MM.1S (cell line): ENCODE measurements at regions not wholly inside any gene's neighbourhood (a gene's known extent, or its start where the extent isn't known, plus 50 kb on each side); places are given as distances from the start of the nearest gene placed in this dataset.
"Not testable (repeated sequence)": the region's sequence is repeated elsewhere in the genome, so short reads cannot be mapped to it uniquely, and the experiment has no call there.

ENCODE experiments used
- DNase-seq: peaks from one replicate; pipeline ENCODE4 v3.0.0-alpha.2; 2015
- H2AFZ ChIP-seq: fragments of 300-600 bp; sonication (generic); 2 replicates; pipeline ENCODE4 v1.6.0; 2016; ENCODE audit warnings: antibody characterized with exemption, low read length
- H3F3A ChIP-seq: fragments of 300-600 bp; sonication (generic); 2 replicates; pipeline ENCODE4 v1.6.1; 2016; ENCODE audit warnings: mild to moderate bottlenecking, antibody characterized with exemption, low read length, moderate library complexity, mixed read lengths; ENCODE audit not compliant: insufficient read depth
- H3K27ac ChIP-seq: fragments of 300-600 bp; sonication (generic); 2 replicates; pipeline ENCODE4 v1.5.1; 2016; ENCODE audit warnings: mild to moderate bottlenecking, low read length
- H3K27me3 ChIP-seq: fragments of 300-600 bp; sonication (generic); replicated peaks from 2 replicates; pipeline ENCODE4 v1.6.0; 2016; ENCODE audit warnings: low read length; ENCODE audit not compliant: insufficient read depth
- H3K36me3 ChIP-seq: fragments of 300-600 bp; sonication (generic); replicated peaks from 2 replicates; pipeline ENCODE4 v1.6.1; 2016; ENCODE audit warnings: mild to moderate bottlenecking, low read length, mixed read lengths; ENCODE audit not compliant: insufficient read depth
- H3K4me1 ChIP-seq: fragments of 300-600 bp; sonication (generic); 2 replicates; pipeline ENCODE4 v1.6.1; 2016; ENCODE audit warnings: low read length, mixed read lengths
- H3K4me2 ChIP-seq: fragments of 300-600 bp; sonication (generic); 2 replicates; pipeline ENCODE4 v1.6.0; 2016; ENCODE audit warnings: low read depth, low read length
- H3K4me3 ChIP-seq: fragments of 300-600 bp; sonication (generic); 2 replicates; pipeline ENCODE4 v1.5.1; 2016; ENCODE audit warnings: low read length, mixed read lengths
- H3K79me2 ChIP-seq: fragments of 300-600 bp; sonication (generic); 2 replicates; pipeline ENCODE4 v1.6.1; 2016; ENCODE audit warnings: mixed run types, low read length, mixed read lengths
- H3K9ac ChIP-seq: fragments of 300-600 bp; sonication (generic); 2 replicates; pipeline ENCODE4 v1.6.1; 2016; ENCODE audit warnings: low read length, mixed read lengths
- H3K9me2 ChIP-seq: fragments of 300-600 bp; sonication (generic); replicated peaks from 2 replicates; pipeline ENCODE4 v1.6.1; 2016; ENCODE audit warnings: mild to moderate bottlenecking, low read length, mixed read lengths; ENCODE audit not compliant: insufficient read depth
- H3K9me3 ChIP-seq: fragments of 300-600 bp; sonication (generic); replicated peaks from 2 replicates; pipeline ENCODE4 v1.6.1; 2016; ENCODE audit warnings: mild to moderate bottlenecking, low read length, mixed read lengths; ENCODE audit not compliant: insufficient read depth
- H4K20me1 ChIP-seq: fragments of 300-600 bp; sonication (generic); 2 replicates; pipeline ENCODE4 v1.6.1; 2016; ENCODE audit warnings: mild to moderate bottlenecking, low read length, moderate library complexity, mixed read lengths; ENCODE audit not compliant: insufficient read depth
- EZH2 ChIP-seq: fragments of 300-600 bp; sonication (generic); optimal IDR thresholded peaks from 2 replicates; pipeline ENCODE3; 2017; ENCODE audit warnings: low read depth, mild to moderate bottlenecking, antibody characterized with exemption, low read length, mixed read lengths
- EZH2phosphoT487 ChIP-seq: fragments of 300-600 bp; sonication (generic); IDR thresholded peaks from 2 replicates; pipeline ENCODE4 v1.6.1; 2018; ENCODE audit warnings: antibody characterized with exemption, low read length
- TF ChIP-seq, protein P1 (sequence below): fragments of 300-600 bp; sonication (generic); IDR thresholded peaks from 2 replicates; pipeline ENCODE4 v1.5.1; 2016; ENCODE audit warnings: antibody characterized with exemption, low read length, mixed read lengths

DNA sequence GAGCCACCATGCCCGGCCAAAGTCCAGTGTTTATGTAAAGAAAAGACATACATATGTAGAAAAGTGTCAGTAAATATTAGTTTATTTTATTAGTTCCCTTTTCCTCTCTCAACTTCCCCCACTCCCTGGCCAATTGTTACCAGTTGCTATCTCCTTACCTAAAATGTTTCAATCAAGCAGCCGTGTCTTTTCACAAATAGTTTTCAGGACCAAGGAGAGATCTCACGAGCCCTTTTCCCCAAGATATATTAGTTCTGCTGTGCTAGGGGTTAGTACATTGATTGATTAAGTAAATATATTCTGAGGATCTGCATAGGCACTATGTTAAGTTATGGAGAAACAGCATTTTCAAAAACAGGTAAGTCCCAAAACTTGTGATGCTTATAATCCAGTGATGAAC lies 87.4 kb downstream of the ZIC4 start:
- Histone ChIP-seq H3K79me2 (no peaks in the 10 kb centered on the region), H3K27ac (no peak overlapping the region), H2AFZ (no peak overlapping the region), H3K36me3 (no peaks in the 10 kb centered on the region), H3K9me2 (no peaks in the 10 kb centered on the region), H3K4me3 (no peak overlapping the region), H3K4me2 (no peak overlapping the region), H3K9me3 (no peaks in the 10 kb centered on the region), H3F3A (no peaks in the 10 kb centered on the region), H3K27me3 (no peaks in the 10 kb centered on the region), H4K20me1 (no peaks in the 10 kb centered on the region), H3K4me1 (no peaks in the 10 kb centered on the region), H3K9ac (no peak overlapping the region)
- TF ChIP-seq, protein P1, sequence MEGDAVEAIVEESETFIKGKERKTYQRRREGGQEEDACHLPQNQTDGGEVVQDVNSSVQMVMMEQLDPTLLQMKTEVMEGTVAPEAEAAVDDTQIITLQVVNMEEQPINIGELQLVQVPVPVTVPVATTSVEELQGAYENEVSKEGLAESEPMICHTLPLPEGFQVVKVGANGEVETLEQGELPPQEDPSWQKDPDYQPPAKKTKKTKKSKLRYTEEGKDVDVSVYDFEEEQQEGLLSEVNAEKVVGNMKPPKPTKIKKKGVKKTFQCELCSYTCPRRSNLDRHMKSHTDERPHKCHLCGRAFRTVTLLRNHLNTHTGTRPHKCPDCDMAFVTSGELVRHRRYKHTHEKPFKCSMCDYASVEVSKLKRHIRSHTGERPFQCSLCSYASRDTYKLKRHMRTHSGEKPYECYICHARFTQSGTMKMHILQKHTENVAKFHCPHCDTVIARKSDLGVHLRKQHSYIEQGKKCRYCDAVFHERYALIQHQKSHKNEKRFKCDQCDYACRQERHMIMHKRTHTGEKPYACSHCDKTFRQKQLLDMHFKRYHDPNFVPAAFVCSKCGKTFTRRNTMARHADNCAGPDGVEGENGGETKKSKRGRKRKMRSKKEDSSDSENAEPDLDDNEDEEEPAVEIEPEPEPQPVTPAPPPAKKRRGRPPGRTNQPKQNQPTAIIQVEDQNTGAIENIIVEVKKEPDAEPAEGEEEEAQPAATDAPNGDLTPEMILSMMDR: no peak
- TF ChIP-seq EZH2 (no peak), EZH2phosphoT487 (no peak)
- DNase-seq: no peak

DNA sequence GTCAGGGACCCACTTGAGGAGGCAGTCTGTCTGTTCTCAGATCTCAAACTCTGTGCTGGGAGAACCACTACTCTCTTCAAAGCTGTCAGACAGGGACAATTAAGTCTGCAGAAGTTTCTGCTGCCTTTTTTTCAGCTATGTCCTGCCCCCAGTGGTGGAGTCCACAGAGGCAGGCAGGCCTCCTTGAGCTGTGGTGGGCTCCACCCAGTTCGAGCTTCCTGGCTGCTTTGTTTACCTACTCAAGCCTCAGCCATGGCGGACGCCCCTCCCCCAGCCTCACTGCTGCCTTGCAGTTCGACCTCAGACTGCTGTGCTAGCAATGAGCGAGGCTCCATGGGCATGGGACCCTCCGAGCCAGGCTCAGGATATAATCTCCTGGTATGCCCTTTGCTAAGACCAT lies 89.3 kb downstream of the ZIC4 start:
- not testable (repeated sequence) for H3K4me3 ChIP-seq, H3K4me2 ChIP-seq, H4K20me1 ChIP-seq, H3K9ac ChIP-seq, H3K9me2 ChIP-seq, H3K27ac ChIP-seq, H3K27me3 ChIP-seq, H3K36me3 ChIP-seq, H3K79me2 ChIP-seq, H3F3A ChIP-seq, H2AFZ ChIP-seq, DNase-seq, H3K9me3 ChIP-seq, H3K4me1 ChIP-seq

GRCh38 chr3:147313513-147313912 lies 92.8 kb downstream of the ZIC4 start:
- no peaks in the 10 kb centered on the region for H3K9me3 ChIP-seq
- H3K79me2 ChIP-seq: no peaks in the 10 kb centered on the region
- no peaks in the 10 kb centered on the region for H4K20me1 ChIP-seq
- DNase-seq: no peak
- no peaks in the 10 kb centered on the region for H3F3A ChIP-seq
- no peaks in the 10 kb centered on the region for H3K36me3 ChIP-seq
- H3K9me2 ChIP-seq: no peaks in the 10 kb centered on the region
- TF ChIP-seq EZH2 (no peak), EZH2phosphoT487 (no peak)
- TF ChIP-seq, protein P1: no peak
- no peaks in the 10 kb centered on the region for H3K4me1 ChIP-seq
- no peak overlapping the region for H3K9ac ChIP-seq
- no peak overlapping the region for H3K4me3 ChIP-seq
- no peak overlapping the region for H3K27ac ChIP-seq
- no peaks in the 10 kb centered on the region for H3K27me3 ChIP-seq
- H3K4me2 ChIP-seq: no peak overlapping the region
- H2AFZ ChIP-seq: no peak overlapping the region

GRCh38 chr3:147312786-147313280 lies 93.5 kb downstream of the ZIC4 start:
- Histone ChIP-seq H3K79me2 (no peaks in the 10 kb centered on the region), H3K9me3 (no peaks in the 10 kb centered on the region), H3F3A (no peaks in the 10 kb centered on the region), H3K27me3 (no peaks in the 10 kb centered on the region), H4K20me1 (no peaks in the 10 kb centered on the region), H3K27ac (no peak overlapping the region), H3K9ac (no peak overlapping the region), H3K36me3 (no peaks in the 10 kb centered on the region), H2AFZ (no peak overlapping the region), H3K4me2 (no peak overlapping the region), H3K4me3 (no peak overlapping the region), H3K4me1 (no peaks in the 10 kb centered on the region), H3K9me2 (no peaks in the 10 kb centered on the region)
- no peak for DNase-seq
- TF ChIP-seq, protein P1: no peak
- TF ChIP-seq EZH2phosphoT487 (no peak), EZH2 (no peak)
